Fibroblast of lung (primary cell): ENCODE measurements at regions not wholly inside any gene's neighbourhood (a gene's known extent, or its start where the extent isn't known, plus 50 kb on each side); places are given as distances from the start of the nearest gene placed in this dataset.

Source experiments
- EZH2 ChIP-seq: IDR thresholded peaks from 2 replicates; pipeline ENCODE4 v1.5.1; 2012; ENCODE audit warnings: low read length, control low read depth, mild to moderate bottlenecking; ENCODE audit errors: missing control alignments
- TF ChIP-seq, protein P1 (sequence below), 2 donors: IDR thresholded peaks in 1 of 2; conservative IDR thresholded peaks in 1 of 2; 1 replicate in 1 of 2; 2 replicates in 1 of 2; pipeline ENCODE4 v1.5.1; 2011 to 2012; ENCODE audit warnings: low read length in 2 of 2, control low read depth in 1 of 2, inconsistent platforms in 1 of 2, low read depth in 1 of 2, mild to moderate bottlenecking in 1 of 2

DNA sequence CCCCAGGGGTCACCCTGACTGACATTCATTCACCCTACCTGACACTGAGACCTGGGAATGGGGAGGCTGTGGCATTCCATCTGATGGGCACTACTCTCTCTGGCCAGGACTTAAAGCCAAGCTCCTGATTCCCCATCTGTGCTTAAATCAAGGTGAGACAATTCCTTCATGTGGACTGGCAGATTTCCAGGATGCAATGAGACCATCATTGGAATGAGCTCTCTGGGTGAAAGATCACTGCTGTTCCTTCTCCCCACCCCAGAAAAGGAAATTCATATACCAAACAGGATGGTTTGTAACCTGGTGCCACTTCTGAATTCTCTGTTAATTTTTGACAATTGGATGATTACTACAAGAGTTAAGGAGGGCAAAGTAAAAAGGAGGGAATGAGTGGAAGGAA is 354.8 kb downstream of the MID1IP1 start:
- TF ChIP-seq, protein P1, sequence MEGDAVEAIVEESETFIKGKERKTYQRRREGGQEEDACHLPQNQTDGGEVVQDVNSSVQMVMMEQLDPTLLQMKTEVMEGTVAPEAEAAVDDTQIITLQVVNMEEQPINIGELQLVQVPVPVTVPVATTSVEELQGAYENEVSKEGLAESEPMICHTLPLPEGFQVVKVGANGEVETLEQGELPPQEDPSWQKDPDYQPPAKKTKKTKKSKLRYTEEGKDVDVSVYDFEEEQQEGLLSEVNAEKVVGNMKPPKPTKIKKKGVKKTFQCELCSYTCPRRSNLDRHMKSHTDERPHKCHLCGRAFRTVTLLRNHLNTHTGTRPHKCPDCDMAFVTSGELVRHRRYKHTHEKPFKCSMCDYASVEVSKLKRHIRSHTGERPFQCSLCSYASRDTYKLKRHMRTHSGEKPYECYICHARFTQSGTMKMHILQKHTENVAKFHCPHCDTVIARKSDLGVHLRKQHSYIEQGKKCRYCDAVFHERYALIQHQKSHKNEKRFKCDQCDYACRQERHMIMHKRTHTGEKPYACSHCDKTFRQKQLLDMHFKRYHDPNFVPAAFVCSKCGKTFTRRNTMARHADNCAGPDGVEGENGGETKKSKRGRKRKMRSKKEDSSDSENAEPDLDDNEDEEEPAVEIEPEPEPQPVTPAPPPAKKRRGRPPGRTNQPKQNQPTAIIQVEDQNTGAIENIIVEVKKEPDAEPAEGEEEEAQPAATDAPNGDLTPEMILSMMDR (conservative IDR thresholded peaks at IDR 0.05 in 1 of 2, IDR thresholded peaks at IDR 0.05 in 1 of 2; ENCODE audit: low read depth in 1 of 2, low read length in 2 of 2) = no peak
- no peak for TF ChIP-seq EZH2
